ENCODE measurements at regions not wholly inside any gene's neighbourhood (a gene's known extent, or its start where the extent isn't known, plus 50 kb on each side); places are given as distances from the start of the nearest gene placed in this dataset.

DNA sequence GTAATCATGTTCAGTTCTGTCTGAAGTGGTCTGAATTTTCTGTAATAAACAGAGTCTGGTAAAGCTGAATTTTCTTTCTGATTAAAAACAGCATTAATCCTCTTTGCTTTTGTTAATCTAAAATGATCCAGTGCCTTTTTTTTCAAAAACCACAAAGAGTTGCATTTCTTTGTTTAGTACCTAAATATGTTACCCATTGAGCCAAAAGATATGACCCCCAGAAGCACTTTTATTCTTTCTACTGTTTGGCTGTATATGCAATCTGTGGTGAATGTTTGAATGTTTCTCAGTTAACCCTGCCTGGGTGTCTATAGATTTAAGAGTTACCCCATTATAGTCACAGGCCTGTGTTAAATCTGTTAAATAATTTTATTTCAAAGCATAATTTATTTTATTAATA lies 394.8 kb downstream of the PTPRC start:
- Histone ChIP-seq H3K4me3 (no peak overlapping the region), H3K36me3 (no peaks in the 10 kb centered on the region), H3K4me1 (no peaks in the 10 kb centered on the region), H3K9me3 (no peaks in the 10 kb centered on the region), H3K27me3 (no peaks in the 10 kb centered on the region), H3K27ac (no peak overlapping the region)
- no peak for ATAC-seq (ENCODE audit: low FRiP score in 2 of 2)
- no peak for DNase-seq
- TF ChIP-seq, protein P1, sequence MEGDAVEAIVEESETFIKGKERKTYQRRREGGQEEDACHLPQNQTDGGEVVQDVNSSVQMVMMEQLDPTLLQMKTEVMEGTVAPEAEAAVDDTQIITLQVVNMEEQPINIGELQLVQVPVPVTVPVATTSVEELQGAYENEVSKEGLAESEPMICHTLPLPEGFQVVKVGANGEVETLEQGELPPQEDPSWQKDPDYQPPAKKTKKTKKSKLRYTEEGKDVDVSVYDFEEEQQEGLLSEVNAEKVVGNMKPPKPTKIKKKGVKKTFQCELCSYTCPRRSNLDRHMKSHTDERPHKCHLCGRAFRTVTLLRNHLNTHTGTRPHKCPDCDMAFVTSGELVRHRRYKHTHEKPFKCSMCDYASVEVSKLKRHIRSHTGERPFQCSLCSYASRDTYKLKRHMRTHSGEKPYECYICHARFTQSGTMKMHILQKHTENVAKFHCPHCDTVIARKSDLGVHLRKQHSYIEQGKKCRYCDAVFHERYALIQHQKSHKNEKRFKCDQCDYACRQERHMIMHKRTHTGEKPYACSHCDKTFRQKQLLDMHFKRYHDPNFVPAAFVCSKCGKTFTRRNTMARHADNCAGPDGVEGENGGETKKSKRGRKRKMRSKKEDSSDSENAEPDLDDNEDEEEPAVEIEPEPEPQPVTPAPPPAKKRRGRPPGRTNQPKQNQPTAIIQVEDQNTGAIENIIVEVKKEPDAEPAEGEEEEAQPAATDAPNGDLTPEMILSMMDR (IDR thresholded peaks at IDR 0.05), result no peak
- TF ChIP-seq POLR2AphosphoS5 (IDR thresholded peaks at IDR 0.05), result no peak
- TF ChIP-seq POLR2A (IDR thresholded peaks at IDR 0.05), result no peak
- no peak for TF ChIP-seq EP300 (IDR thresholded peaks at IDR 0.05)

DNA sequence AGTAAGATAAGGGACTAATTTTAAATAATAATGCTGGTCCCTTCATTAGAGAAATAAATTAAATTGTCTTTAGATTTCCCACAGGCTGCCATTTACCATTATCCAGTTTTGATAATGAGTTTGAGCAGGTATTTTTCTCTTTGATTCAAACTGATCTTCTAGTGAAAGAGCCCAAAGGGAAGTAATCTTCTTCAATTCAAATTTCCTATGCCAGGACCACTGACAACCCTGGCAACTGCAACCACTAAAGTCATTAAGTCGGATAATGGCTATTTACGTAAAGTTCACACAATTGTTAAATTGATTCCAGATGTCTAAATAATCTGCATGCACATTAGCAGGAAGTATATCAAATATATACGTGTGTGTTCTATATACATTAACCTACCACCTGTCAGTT lies 399.3 kb downstream of the PTPRC start:
- ATAC-seq (ENCODE audit: low FRiP score in 2 of 2) (no peak), DNase-seq (no peak)
- Histone ChIP-seq H3K9me3 (no peaks in the 10 kb centered on the region), H3K4me3 (no peak overlapping the region), H3K27me3 (no peaks in the 10 kb centered on the region), H3K4me1 (no peaks in the 10 kb centered on the region), H3K27ac (no peak overlapping the region), H3K36me3 (no peaks in the 10 kb centered on the region)
- no peak for TF ChIP-seq POLR2A (IDR thresholded peaks at IDR 0.05)
- TF ChIP-seq, protein P1 (IDR thresholded peaks at IDR 0.05), result no peak
- TF ChIP-seq POLR2AphosphoS5 (IDR thresholded peaks at IDR 0.05), result no peak
- no peak for TF ChIP-seq EP300 (IDR thresholded peaks at IDR 0.05)
- 85% methylated on average over 3 of the region's 3 CpGs for WGBS, 2 donors

DNA sequence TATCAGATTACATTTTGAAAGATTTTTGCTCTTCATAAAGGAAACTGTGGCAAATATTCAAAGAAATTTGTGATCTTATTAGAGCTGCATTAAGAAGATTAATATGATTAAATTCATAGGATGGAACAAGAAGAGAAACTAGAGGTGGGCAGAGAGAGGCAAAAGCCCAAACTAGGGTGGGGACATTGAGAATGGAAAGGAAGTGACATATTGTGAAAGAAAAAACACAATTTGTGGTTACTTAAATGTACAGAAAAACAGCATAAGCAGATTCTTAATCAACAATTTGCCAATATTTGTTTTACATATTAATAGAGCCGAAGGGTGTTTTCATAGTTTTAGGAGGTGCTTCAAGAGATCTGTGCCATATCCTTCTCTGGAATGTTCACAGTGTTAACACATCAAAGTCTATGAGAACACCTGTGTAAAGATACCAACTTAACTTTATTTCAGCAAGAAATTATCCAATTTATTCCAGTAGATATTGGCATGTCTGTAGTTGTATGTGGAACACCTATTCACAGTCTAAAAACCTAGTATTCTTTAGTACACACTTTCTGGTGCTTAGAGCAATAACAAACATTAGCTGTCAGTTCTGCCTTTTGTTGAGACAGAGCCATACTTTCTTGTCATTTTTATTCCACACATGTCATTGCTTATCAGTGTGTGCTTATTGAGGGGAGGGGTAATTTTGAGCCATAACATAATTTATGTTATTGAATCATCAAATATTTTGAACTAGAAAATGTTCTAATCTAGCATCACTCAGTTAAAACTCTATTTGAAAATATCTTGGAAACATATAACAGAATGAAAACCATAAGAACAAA lies 401.5 kb downstream of the PTPRC start:
- 67 to 72% methylated on average over 1 of the region's 1 CpG for WGBS, 2 donors
- no peaks in the 10 kb centered on the region for H3K27me3 ChIP-seq

DNA sequence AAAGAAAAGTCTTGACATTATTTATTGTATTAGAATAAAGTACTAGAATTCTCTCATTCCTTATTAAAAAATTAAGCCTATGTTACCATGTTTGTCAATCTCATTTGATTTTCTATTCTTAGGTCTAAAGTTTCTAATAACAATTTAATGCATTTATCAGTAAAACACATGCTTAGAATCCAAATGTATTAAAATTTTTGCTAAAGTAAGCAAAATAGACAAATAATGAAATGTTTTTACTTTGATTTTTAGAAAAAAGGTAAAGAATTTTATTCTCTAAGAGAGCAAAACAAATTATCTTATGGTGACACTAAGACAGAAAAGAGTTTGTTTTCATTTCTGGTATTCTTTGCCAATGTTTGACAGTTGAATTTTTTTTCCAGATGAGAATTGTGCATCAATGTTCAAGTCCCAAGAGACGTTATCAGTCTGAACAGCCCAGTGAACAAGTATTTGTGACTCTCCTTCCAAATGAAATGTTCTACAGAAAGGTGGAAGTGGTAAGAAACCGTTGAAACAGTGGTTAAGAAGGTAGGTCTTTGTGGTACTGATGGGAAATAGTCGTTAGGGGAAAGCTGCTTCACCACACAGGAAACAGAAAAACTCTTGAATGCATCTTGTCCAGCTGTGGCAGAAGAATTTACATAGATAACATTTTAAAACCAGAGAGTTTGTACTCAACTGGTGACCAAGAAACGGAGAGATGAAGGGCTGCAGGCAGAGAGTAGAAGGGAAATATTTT lies 402.5 kb downstream of the PTPRC start:
- no peaks in the 10 kb centered on the region for H3K36me3 ChIP-seq
- H3K27ac ChIP-seq, result no peak overlapping the region
- no peaks in the 10 kb centered on the region for H3K27me3 ChIP-seq
- no peak for TF ChIP-seq POLR2A (IDR thresholded peaks at IDR 0.05)
- TF ChIP-seq, protein P1 (IDR thresholded peaks at IDR 0.05), result no peak
- H3K9me3 ChIP-seq, result no peaks in the 10 kb centered on the region
- ATAC-seq (ENCODE audit: low FRiP score in 2 of 2) (no peak), DNase-seq (no peak)
- 15 to 31% methylated on average over 4 of the region's 4 CpGs for WGBS, 2 donors
- no peak overlapping the region for H3K4me3 ChIP-seq
- H3K4me1 ChIP-seq, result no peaks in the 10 kb centered on the region

More for the DNA sequence above, 401.5 kb downstream of the PTPRC start:
- no peaks in the 10 kb centered on the region for H3K36me3 ChIP-seq
- no peaks in the 10 kb centered on the region for H3K4me1 ChIP-seq
- ATAC-seq (ENCODE audit: low FRiP score in 2 of 2) (no peak), DNase-seq (no peak)
- H3K9me3 ChIP-seq, result no peaks in the 10 kb centered on the region
- no peak overlapping the region for H3K27ac ChIP-seq
- no peak overlapping the region for H3K4me3 ChIP-seq
- no peak for TF ChIP-seq POLR2AphosphoS5 (IDR thresholded peaks at IDR 0.05)
- TF ChIP-seq EP300 (IDR thresholded peaks at IDR 0.05), result no peak
- no peak for TF ChIP-seq POLR2A (IDR thresholded peaks at IDR 0.05)
- TF ChIP-seq, protein P1 (IDR thresholded peaks at IDR 0.05), result no peak

All from upper lobe of left lung (tissue), 6 donors.